Astrocyte (in vitro differentiated cells and primary cell): ENCODE measurements at regions not wholly inside any gene's neighbourhood (a gene's known extent, or its start where the extent isn't known, plus 50 kb on each side); places are given as distances from the start of the nearest gene placed in this dataset.

Source experiments
- DNase-seq: peaks from one replicate; pipeline ENCODE4 v3.0.0-alpha.2; 2010; ENCODE audit warnings: low read depth
- FAIRE-seq: peaks from 2 replicates; lab custom pipeline; 2011; peaks lifted over from hg19 to GRCh38; lab: Jason Lieb, UNC
- H2AFZ ChIP-seq: 2 replicates; pipeline ENCODE4 v1.6.0; 2012; ENCODE audit warnings: low read depth, low read length, inconsistent platforms
- H3K27ac ChIP-seq: 2 replicates; pipeline ENCODE4 v1.5.1; 2011; ENCODE audit warnings: low read depth, low read length, inconsistent platforms
- H3K27me3 ChIP-seq: 2 replicates; pipeline ENCODE4 v1.6.0; 2011; ENCODE audit warnings: low read length, inconsistent platforms; ENCODE audit not compliant: insufficient read depth
- H3K36me3 ChIP-seq: 2 replicates; pipeline ENCODE4 v1.5.1; 2011; ENCODE audit warnings: low read length, inconsistent platforms; ENCODE audit not compliant: insufficient read depth
- H3K4me1 ChIP-seq: 2 replicates; pipeline ENCODE4 v1.5.1; 2011; ENCODE audit warnings: low read length, inconsistent platforms; ENCODE audit not compliant: insufficient read depth
- H3K4me2 ChIP-seq: 2 replicates; pipeline ENCODE4 v1.6.0; 2012; ENCODE audit warnings: low read length, inconsistent platforms
- H3K4me3 ChIP-seq: 2 replicates; pipeline ENCODE4 v1.5.1; 2011; ENCODE audit warnings: low read depth, mild to moderate bottlenecking, low read length, inconsistent platforms; ENCODE audit not compliant: insufficient read depth
- H3K79me2 ChIP-seq: 2 replicates; pipeline ENCODE4 v1.6.0; 2012; ENCODE audit warnings: mild to moderate bottlenecking, low read length, inconsistent platforms; ENCODE audit not compliant: insufficient read depth
- H3K9ac ChIP-seq: 2 replicates; pipeline ENCODE4 v1.6.0; 2012; ENCODE audit warnings: mild to moderate bottlenecking, low read length, inconsistent platforms
- H3K9me3 ChIP-seq: 2 replicates; pipeline ENCODE4 v1.5.1; 2012; ENCODE audit warnings: low read depth, mild to moderate bottlenecking, low read length, inconsistent platforms; ENCODE audit not compliant: insufficient read depth
- H4K20me1 ChIP-seq: 2 replicates; pipeline ENCODE4 v1.6.0; 2012; ENCODE audit warnings: low read length, inconsistent platforms; ENCODE audit not compliant: insufficient read depth
- H3K27ac Mint-ChIP-seq: one replicate; pipeline ENCODE4 v1.8.0; 2021; ENCODE audit warnings: mild to moderate bottlenecking, mixed read lengths; ENCODE audit not compliant: unreplicated experiment
- H3K27me3 Mint-ChIP-seq: one replicate; pipeline ENCODE4 v1.8.0; 2021; ENCODE audit warnings: low read depth, mixed read lengths; ENCODE audit not compliant: unreplicated experiment
- H3K36me3 Mint-ChIP-seq: one replicate; pipeline ENCODE4 v1.8.0; 2021; ENCODE audit warnings: low read depth, mixed read lengths; ENCODE audit not compliant: unreplicated experiment
- H3K4me1 Mint-ChIP-seq: one replicate; pipeline ENCODE4 v1.8.0; 2021; ENCODE audit warnings: low read depth, mixed read lengths; ENCODE audit not compliant: unreplicated experiment
- H3K4me3 Mint-ChIP-seq: one replicate; pipeline ENCODE4 v1.8.0; 2021; ENCODE audit warnings: mild to moderate bottlenecking, moderate library complexity, mixed read lengths; ENCODE audit not compliant: unreplicated experiment
- H3K9me3 Mint-ChIP-seq: one replicate; pipeline ENCODE4 v1.8.0; 2021; ENCODE audit warnings: mild to moderate bottlenecking, mixed read lengths; ENCODE audit not compliant: unreplicated experiment
- EZH2 ChIP-seq: IDR thresholded peaks from 2 replicates; pipeline ENCODE4 v1.6.1; 2012; ENCODE audit warnings: mild to moderate bottlenecking, low read length, inconsistent platforms; ENCODE audit not compliant: insufficient read depth
- TF ChIP-seq, protein P1 (sequence below): IDR thresholded peaks from 2 replicates; pipeline ENCODE4 v1.5.1; 2011; ENCODE audit warnings: low read depth, mild to moderate bottlenecking, inconsistent platforms, low read length, moderate library complexity; ENCODE audit not compliant: insufficient read depth

DNA sequence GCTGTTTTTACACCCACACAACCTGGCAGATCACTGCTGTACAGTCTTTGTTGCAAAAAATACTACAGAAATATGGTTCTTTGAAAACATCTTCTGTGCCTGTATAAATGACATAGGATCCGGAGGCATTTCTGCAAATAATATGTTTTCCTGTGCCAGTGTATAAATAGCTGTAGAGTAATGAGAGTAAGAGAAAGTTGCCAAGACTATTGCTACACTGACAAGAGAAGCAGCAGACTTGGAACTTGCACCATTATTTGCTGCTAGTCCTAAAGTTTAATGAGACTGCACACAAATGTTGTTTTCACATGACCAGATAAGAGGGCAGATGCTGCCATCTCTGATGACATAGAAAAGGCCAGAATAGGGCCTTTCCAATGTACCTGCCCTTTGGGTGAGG, 50.0 kb upstream of the DTNBP1 start:
- Histone ChIP-seq H3K9ac (no peak overlapping the region), H3K4me3 (no peak overlapping the region), H3K36me3 (no peaks in the 10 kb centered on the region), H3K79me2 (no peaks in the 10 kb centered on the region), H2AFZ (no peak overlapping the region), H3K4me2 (no peak overlapping the region), H3K27me3 (no peaks in the 10 kb centered on the region), H4K20me1 (no peaks in the 10 kb centered on the region), H3K9me3 (no peaks in the 10 kb centered on the region), H3K4me1 (no peaks in the 10 kb centered on the region), H3K27ac (no peak overlapping the region)
- Mint-ChIP-seq H3K4me1 (peaks cover 13% of the 10 kb centered on the region), H3K27ac (no peak overlapping the region), H3K9me3 (peaks cover 8% of the 10 kb centered on the region), H3K27me3 (peaks cover 5% of the 10 kb centered on the region), H3K4me3 (no peak overlapping the region), H3K36me3 (no peaks in the 10 kb centered on the region)
- DNase-seq (no peak), FAIRE-seq (no peak)
- TF ChIP-seq EZH2: no peak
- TF ChIP-seq, protein P1, sequence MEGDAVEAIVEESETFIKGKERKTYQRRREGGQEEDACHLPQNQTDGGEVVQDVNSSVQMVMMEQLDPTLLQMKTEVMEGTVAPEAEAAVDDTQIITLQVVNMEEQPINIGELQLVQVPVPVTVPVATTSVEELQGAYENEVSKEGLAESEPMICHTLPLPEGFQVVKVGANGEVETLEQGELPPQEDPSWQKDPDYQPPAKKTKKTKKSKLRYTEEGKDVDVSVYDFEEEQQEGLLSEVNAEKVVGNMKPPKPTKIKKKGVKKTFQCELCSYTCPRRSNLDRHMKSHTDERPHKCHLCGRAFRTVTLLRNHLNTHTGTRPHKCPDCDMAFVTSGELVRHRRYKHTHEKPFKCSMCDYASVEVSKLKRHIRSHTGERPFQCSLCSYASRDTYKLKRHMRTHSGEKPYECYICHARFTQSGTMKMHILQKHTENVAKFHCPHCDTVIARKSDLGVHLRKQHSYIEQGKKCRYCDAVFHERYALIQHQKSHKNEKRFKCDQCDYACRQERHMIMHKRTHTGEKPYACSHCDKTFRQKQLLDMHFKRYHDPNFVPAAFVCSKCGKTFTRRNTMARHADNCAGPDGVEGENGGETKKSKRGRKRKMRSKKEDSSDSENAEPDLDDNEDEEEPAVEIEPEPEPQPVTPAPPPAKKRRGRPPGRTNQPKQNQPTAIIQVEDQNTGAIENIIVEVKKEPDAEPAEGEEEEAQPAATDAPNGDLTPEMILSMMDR: no peak
